Liver (tissue), 7 donors: ENCODE measurements at regions not wholly inside any gene's neighbourhood (a gene's known extent, or its start where the extent isn't known, plus 50 kb on each side); places are given as distances from the start of the nearest gene placed in this dataset.
"Not testable (repeated sequence)": the region's sequence is repeated elsewhere in the genome, so short reads cannot be mapped to it uniquely, and the experiment has no call there.

ENCODE experiments used
- DNase-seq: peaks from one replicate; pipeline ENCODE4 v3.0.0-alpha.2; 2017; ENCODE audit warnings: low spot score
- H3K27ac ChIP-seq, 2 donors: one replicate each; pipeline ENCODE4 v1.7.0; 2013; ENCODE audit warnings: inconsistent platforms in 2 of 2, low read length in 2 of 2, control low read depth in 1 of 2, low read depth in 1 of 2, mild to moderate bottlenecking in 1 of 2
- H3K27me3 ChIP-seq, 4 donors: one replicate each; pipeline versions ENCODE4 v1.6.1 to v1.7.0; 2013; ENCODE audit warnings: low read length in 3 of 4, inconsistent platforms in 1 of 4, mild to moderate bottlenecking in 1 of 4, moderate library complexity in 1 of 4; ENCODE audit not compliant: control insufficient read depth in 4 of 4, insufficient read depth in 4 of 4
- H3K36me3 ChIP-seq, 4 donors: one replicate each; pipeline versions ENCODE4 v1.6.1 to v1.7.0; 2013; ENCODE audit warnings: low read length in 3 of 4, mild to moderate bottlenecking in 3 of 4, low read depth in 1 of 4, moderate library complexity in 1 of 4; ENCODE audit not compliant: control insufficient read depth in 4 of 4, insufficient read depth in 3 of 4
- H3K4me1 ChIP-seq, 4 donors: one replicate each; pipeline versions ENCODE4 v1.6.1 to v1.7.0; 2013; ENCODE audit warnings: low read length in 3 of 4, mild to moderate bottlenecking in 3 of 4, moderate library complexity in 1 of 4; ENCODE audit not compliant: control insufficient read depth in 4 of 4, insufficient read depth in 4 of 4
- H3K4me3 ChIP-seq, 3 donors: one replicate each; pipeline versions ENCODE4 v1.6.1 to v1.7.0; 2013; ENCODE audit warnings: low read length in 3 of 3, control low read depth in 1 of 3, low read depth in 1 of 3, mild to moderate bottlenecking in 1 of 3
- H3K9ac ChIP-seq, 2 donors: one replicate each; pipeline ENCODE4 v1.7.0; 2013; ENCODE audit warnings: low read length in 2 of 2, mild to moderate bottlenecking in 2 of 2, moderate library complexity in 2 of 2, control low read depth in 1 of 2, low read depth in 1 of 2
- H3K9me3 ChIP-seq, 4 donors: one replicate each; pipeline versions ENCODE4 v1.6.1 to v1.7.0; 2013; ENCODE audit warnings: low read length in 3 of 4; ENCODE audit not compliant: control insufficient read depth in 4 of 4
- ATF3 ChIP-seq: IDR thresholded peaks from 2 replicates; pipeline ENCODE4 v1.6.1; 2016; ENCODE audit warnings: antibody characterized with exemption
- FOXA2 ChIP-seq: IDR thresholded peaks from 2 replicates; pipeline ENCODE4 v1.6.1; 2016; ENCODE audit warnings: antibody characterized with exemption
- GABPA ChIP-seq, 2 donors: IDR thresholded peaks in 1 of 2; conservative IDR thresholded peaks in 1 of 2; 2 replicates each; pipeline ENCODE4 v1.6.1; 2016; ENCODE audit warnings: antibody characterized with exemption in 2 of 2, mild to moderate bottlenecking in 1 of 2, moderate library complexity in 1 of 2
- HNF4G ChIP-seq: IDR thresholded peaks from 2 replicates; pipeline ENCODE4 v1.6.1; 2016; ENCODE audit warnings: antibody characterized with exemption
- MAX ChIP-seq: IDR thresholded peaks from 2 replicates; pipeline ENCODE4 v1.6.1; 2016; ENCODE audit warnings: antibody characterized with exemption
- NR2F2 ChIP-seq: IDR thresholded peaks from 2 replicates; pipeline ENCODE4 v1.6.1; 2016; ENCODE audit warnings: antibody characterized with exemption
- RXRA ChIP-seq, 2 donors: IDR thresholded peaks; 2 replicates each; pipeline ENCODE4 v1.6.1; 2017 to 2018; ENCODE audit warnings: antibody characterized with exemption in 2 of 2, mild to moderate bottlenecking in 1 of 2
- SP1 ChIP-seq: IDR thresholded peaks from 2 replicates; pipeline ENCODE4 v1.6.1; 2018; ENCODE audit warnings: antibody characterized with exemption, mild to moderate bottlenecking
- TAF1 ChIP-seq: conservative IDR thresholded peaks from 2 replicates; pipeline ENCODE4 v1.6.1; 2016; ENCODE audit warnings: antibody characterized with exemption, mild to moderate bottlenecking
- ZBTB33 ChIP-seq: IDR thresholded peaks from 2 replicates; pipeline ENCODE4 v1.6.1; 2016; ENCODE audit warnings: antibody characterized with exemption
- WGBS: extraction: QIAGEN DNeasy Blood & Tissue Kit; methylation state at CpG from one replicate; pipeline ENCODE4 v1.1.7; 2013; 5-methylcytosine and 5-hydroxymethylcytosine counted together
- TF ChIP-seq, protein P1 (sequence below): IDR thresholded peaks from 2 replicates; pipeline ENCODE4 v1.6.1; 2016; ENCODE audit warnings: antibody characterized with exemption, mild to moderate bottlenecking
- donor health status: healthy.
- donor health status: healthy.
- donor health status: healthy.
- donor health status: healthy.

DNA sequence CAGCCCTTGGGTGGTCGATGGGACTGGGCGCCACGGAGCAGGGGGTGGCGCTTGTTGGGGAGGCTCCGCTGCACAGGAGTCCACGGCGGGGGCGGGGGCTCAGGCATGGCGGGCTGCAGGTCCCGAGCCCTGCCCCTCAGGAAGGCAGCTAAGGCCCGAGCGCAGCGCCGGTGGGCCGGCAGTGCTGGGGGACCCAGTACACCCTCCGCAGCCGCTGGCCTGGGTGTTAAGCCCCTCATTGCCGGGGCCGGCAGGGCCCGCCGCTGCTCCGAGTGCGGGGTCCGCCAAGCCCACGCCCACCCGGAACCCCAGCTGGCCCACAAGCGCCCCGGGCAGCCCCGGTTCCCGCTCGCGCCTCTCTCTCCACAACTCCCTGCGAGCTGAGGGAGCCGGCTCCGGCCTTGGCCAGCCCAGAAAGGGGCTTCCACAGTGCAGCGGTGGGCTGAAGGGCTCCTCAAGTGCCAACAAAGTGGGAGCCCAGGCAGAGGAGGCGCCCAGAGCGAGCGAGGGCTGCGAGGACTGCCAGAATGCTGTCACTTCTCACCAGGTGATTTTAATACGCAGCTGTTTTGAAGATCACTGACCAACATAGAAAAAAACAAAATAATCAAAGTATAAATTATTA is 66.1 kb upstream of the NDST4 start:
- H3K4me1 ChIP-seq, H3K36me3 ChIP-seq, H3K4me3 ChIP-seq, H3K9ac ChIP-seq, H3K9me3 ChIP-seq, H3K27me3 ChIP-seq, H3K27ac ChIP-seq, DNase-seq: not testable (repeated sequence)
- 97% methylated on average over 41 of the region's 41 CpGs for WGBS

GRCh38 chr4:115178687-115179086 is 65.3 kb upstream of the NDST4 start:
- not testable (repeated sequence) for H3K4me3 ChIP-seq, H3K27ac ChIP-seq, H3K36me3 ChIP-seq, H3K27me3 ChIP-seq, H3K9me3 ChIP-seq, H3K4me1 ChIP-seq, H3K9ac ChIP-seq, DNase-seq
- 92% methylated on average over 15 of the region's 15 CpGs for WGBS

DNA sequence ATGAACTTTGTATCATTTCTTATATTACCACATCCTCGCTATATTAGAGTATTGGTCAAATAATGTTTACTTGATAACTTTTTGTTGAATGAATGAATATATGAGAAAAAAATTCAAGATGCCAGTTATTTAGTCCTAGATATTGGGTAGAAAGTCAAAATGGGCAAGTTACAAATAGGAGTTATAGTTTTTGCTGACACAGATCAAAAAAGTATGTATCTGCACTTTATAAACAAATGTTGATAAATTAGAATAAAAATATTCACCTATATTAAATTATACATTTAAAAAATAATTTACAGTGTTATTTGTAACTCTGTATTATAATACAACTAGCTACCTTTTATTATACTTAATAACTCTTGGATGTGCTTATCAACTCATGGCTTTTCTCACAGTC is 57.8 kb upstream of the NDST4 start:
- 87% methylated on average over 1 of the region's 1 CpG for WGBS
- H3K27ac ChIP-seq, result no peak overlapping the region
- H3K4me3 ChIP-seq, result no peak overlapping the region
- no peak overlapping the region for H3K9ac ChIP-seq
- H3K4me1 ChIP-seq, result no peaks in the 10 kb centered on the region
- peaks cover 0 to 4% (median 0%) of the 10 kb centered on the region in 4 donors for H3K27me3 ChIP-seq
- H3K9me3 ChIP-seq, result no peaks in the 10 kb centered on the region
- TF ChIP-seq NR2F2 (no peak), FOXA2 (no peak), SP1 (no peak), ATF3 (no peak), HNF4G (no peak), GABPA (IDR thresholded peaks at IDR 0.05 in 1 of 2, conservative IDR thresholded peaks at IDR 0.05 in 1 of 2) (no peak), MAX (no peak), TAF1 (no peak), ZBTB33 (no peak), RXRA (IDR thresholded peaks at IDR 0.05) (no peak)
- TF ChIP-seq, protein P1, sequence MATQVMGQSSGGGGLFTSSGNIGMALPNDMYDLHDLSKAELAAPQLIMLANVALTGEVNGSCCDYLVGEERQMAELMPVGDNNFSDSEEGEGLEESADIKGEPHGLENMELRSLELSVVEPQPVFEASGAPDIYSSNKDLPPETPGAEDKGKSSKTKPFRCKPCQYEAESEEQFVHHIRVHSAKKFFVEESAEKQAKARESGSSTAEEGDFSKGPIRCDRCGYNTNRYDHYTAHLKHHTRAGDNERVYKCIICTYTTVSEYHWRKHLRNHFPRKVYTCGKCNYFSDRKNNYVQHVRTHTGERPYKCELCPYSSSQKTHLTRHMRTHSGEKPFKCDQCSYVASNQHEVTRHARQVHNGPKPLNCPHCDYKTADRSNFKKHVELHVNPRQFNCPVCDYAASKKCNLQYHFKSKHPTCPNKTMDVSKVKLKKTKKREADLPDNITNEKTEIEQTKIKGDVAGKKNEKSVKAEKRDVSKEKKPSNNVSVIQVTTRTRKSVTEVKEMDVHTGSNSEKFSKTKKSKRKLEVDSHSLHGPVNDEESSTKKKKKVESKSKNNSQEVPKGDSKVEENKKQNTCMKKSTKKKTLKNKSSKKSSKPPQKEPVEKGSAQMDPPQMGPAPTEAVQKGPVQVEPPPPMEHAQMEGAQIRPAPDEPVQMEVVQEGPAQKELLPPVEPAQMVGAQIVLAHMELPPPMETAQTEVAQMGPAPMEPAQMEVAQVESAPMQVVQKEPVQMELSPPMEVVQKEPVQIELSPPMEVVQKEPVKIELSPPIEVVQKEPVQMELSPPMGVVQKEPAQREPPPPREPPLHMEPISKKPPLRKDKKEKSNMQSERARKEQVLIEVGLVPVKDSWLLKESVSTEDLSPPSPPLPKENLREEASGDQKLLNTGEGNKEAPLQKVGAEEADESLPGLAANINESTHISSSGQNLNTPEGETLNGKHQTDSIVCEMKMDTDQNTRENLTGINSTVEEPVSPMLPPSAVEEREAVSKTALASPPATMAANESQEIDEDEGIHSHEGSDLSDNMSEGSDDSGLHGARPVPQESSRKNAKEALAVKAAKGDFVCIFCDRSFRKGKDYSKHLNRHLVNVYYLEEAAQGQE, result no peak
- no peaks in the 10 kb centered on the region for H3K36me3 ChIP-seq
- DNase-seq, result no peak
